HepG2 (cell line): ENCODE measurements at regions not wholly inside any gene's neighbourhood (a gene's known extent, or its start where the extent isn't known, plus 50 kb on each side); places are given as distances from the start of the nearest gene placed in this dataset.
A peak's percentile ranks its signal among the peaks of the same experiment; 100 is the strongest.

Source experiments
- AHR ChIP-seq: IDR thresholded peaks from 2 replicates; pipeline ENCODE4 v1.6.1; 2018; ENCODE audit warnings: missing genetic modification reagents, missing compliant biosample characterization
- CHD4 ChIP-seq: fragments of 200-600 bp; sonication (generic); IDR thresholded peaks from 2 replicates; pipeline ENCODE4 v1.7.0; 2017; ENCODE audit warnings: mild to moderate bottlenecking, low read length, borderline replicate concordance
- DDIT3 ChIP-seq: sonication (generic); formaldehyde crosslinking; IDR thresholded peaks from 2 replicates; pipeline ENCODE4 v1.4.0; 2020; ENCODE audit warnings: mild to moderate bottlenecking, missing genetic modification reagents
- ISL2 ChIP-seq: sonication (generic); formaldehyde crosslinking; IDR thresholded peaks from 2 replicates; pipeline ENCODE4 v1.5.0; 2020; ENCODE audit warnings: missing genetic modification reagents
- JUN ChIP-seq: sonication (generic); formaldehyde crosslinking; IDR thresholded peaks from 2 replicates; pipeline ENCODE4 v1.4.0; 2020; ENCODE audit warnings: mild to moderate bottlenecking, missing genetic modification reagents
- LCORL ChIP-seq, 2 experiments: fragments of 450-650 bp in 1 of 2; sonication (generic) in 1 of 2; formaldehyde crosslinking in 1 of 2; IDR thresholded peaks; 2 replicates each; pipeline versions ENCODE4 v1.5.0 to v1.6.1; 2017 to 2020; ENCODE audit warnings: antibody characterized with exemption in 1 of 2, missing genetic modification reagents in 1 of 2
- NAIF1 ChIP-seq: sonication (generic); formaldehyde crosslinking; IDR thresholded peaks from 2 replicates; pipeline ENCODE4 v1.5.0; 2020; ENCODE audit warnings: mild to moderate bottlenecking, missing genetic modification reagents, borderline replicate concordance
- PCBP1 ChIP-seq: fragments of 200-400 bp; formaldehyde crosslinking; IDR thresholded peaks from 2 replicates; pipeline ENCODE4 v1.6.1; 2017; ENCODE audit warnings: mild to moderate bottlenecking, low read depth, low read length, borderline replicate concordance
- RFXANK ChIP-seq: IDR thresholded peaks from 2 replicates; pipeline ENCODE4 v1.6.1; 2016
- TBX2 ChIP-seq: sonication (generic); formaldehyde crosslinking; IDR thresholded peaks from 2 replicates; pipeline ENCODE4 v1.5.0; 2020; ENCODE audit warnings: missing genetic modification reagents, mild to moderate bottlenecking, borderline replicate concordance
- TFDP1 ChIP-seq: IDR thresholded peaks from 2 replicates; pipeline ENCODE4 v1.6.1; 2016; ENCODE audit warnings: missing compliant biosample characterization, missing genetic modification reagents, borderline replicate concordance
- U2AF2 ChIP-seq: fragments of 200-400 bp; formaldehyde crosslinking; IDR thresholded peaks from 2 replicates; pipeline ENCODE4 v1.6.1; 2017; ENCODE audit warnings: low read depth, mild to moderate bottlenecking, low read length
- XRCC5 ChIP-seq: fragments of 200-400 bp; formaldehyde crosslinking; optimal IDR thresholded peaks from 2 replicates; pipeline ENCODE3; 2017; ENCODE audit warnings: mild to moderate bottlenecking, low read length
- ZFAT ChIP-seq: sonication (generic); formaldehyde crosslinking; conservative IDR thresholded peaks from 2 replicates; pipeline ENCODE4 v1.8.1; 2023; ENCODE audit warnings: missing genetic modification reagents, inconsistent platforms
- ZKSCAN1 ChIP-seq: fragments of 150-350 bp; IDR thresholded peaks from 2 replicates; pipeline ENCODE4 v1.6.1; 2014; ENCODE audit warnings: low read length
- ZNF260 ChIP-seq: sonication (generic); formaldehyde crosslinking; IDR thresholded peaks from 2 replicates; pipeline ENCODE4 v1.4.0; 2020; ENCODE audit warnings: missing genetic modification reagents, low read depth, mild to moderate bottlenecking, borderline replicate concordance
- ZNF280D ChIP-seq: sonication (generic); formaldehyde crosslinking; IDR thresholded peaks from 2 replicates; pipeline ENCODE4 v1.5.1; 2020; ENCODE audit warnings: mild to moderate bottlenecking, missing genetic modification reagents
- ZNF616 ChIP-seq: sonication (generic); formaldehyde crosslinking; IDR thresholded peaks from 2 replicates; pipeline ENCODE4 v1.5.0; 2020; ENCODE audit warnings: low read depth, mild to moderate bottlenecking, missing genetic modification reagents
- ZNF75D ChIP-seq: sonication (generic); formaldehyde crosslinking; IDR thresholded peaks from 2 replicates; pipeline ENCODE4 v1.8.1; 2023; ENCODE audit warnings: missing genetic modification reagents, mild to moderate bottlenecking, borderline replicate concordance
- ZNF816 ChIP-seq: sonication (generic); formaldehyde crosslinking; IDR thresholded peaks from 2 replicates; pipeline ENCODE4 v1.8.0; 2022; ENCODE audit warnings: missing genetic modification reagents, mild to moderate bottlenecking, borderline replicate concordance
- ZSCAN20 ChIP-seq: sonication (generic); formaldehyde crosslinking; IDR thresholded peaks from 2 replicates; pipeline ENCODE4 v1.4.0; 2020; ENCODE audit warnings: missing genetic modification reagents, mild to moderate bottlenecking, borderline replicate concordance
- TF ChIP-seq, protein P1 (sequence below): sonication (generic); formaldehyde crosslinking; conservative IDR thresholded peaks from 2 replicates; pipeline ENCODE4 v1.4.0; 2020; ENCODE audit warnings: mild to moderate bottlenecking, missing genetic modification reagents, moderate library complexity

DNA sequence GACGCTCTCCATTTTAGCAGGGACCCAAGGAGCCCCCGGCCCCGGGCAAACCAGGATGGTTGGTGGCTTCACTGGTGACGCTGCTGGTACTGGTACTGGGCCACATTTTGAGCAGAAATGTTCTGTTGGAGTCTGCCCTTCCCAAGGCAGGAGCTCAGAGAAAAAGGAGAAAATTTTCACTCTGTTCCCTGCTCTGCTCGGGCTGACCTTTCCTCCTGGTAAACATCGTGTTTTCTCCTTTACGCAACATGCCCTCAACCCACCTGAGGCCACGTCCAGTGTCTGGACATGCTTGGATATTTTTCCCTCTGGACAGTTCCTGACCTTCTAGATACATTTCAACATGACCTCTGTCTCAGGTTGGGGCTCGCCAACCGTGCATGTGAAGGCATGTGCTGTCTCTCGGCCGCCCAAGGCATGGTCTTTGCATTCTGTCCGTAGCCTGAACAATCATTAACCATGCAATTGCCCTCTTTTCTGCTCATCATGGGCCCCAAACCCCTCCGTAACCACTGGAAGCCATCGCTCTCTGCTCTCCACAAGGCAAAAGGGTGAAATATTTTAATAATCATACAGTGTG, 115.2 kb upstream of the PEG3 start (continued):
- no peak for TF ChIP-seq LCORL (IDR thresholded peaks at IDR 0.05)
- TF ChIP-seq LCORL (CRISPR knock-in tag; IDR thresholded peaks at IDR 0.05) = peak; percentile 92
- peak; percentile 64; the same call in 1 of the 2 replicates for TF ChIP-seq RFXANK (CRISPR knock-in tag)
- no peak for TF ChIP-seq PCBP1
- TF ChIP-seq ZNF75D (CRISPR knock-in tag) = no peak
- no peak for TF ChIP-seq ZSCAN20 (CRISPR knock-in tag)
- TF ChIP-seq, protein P1, sequence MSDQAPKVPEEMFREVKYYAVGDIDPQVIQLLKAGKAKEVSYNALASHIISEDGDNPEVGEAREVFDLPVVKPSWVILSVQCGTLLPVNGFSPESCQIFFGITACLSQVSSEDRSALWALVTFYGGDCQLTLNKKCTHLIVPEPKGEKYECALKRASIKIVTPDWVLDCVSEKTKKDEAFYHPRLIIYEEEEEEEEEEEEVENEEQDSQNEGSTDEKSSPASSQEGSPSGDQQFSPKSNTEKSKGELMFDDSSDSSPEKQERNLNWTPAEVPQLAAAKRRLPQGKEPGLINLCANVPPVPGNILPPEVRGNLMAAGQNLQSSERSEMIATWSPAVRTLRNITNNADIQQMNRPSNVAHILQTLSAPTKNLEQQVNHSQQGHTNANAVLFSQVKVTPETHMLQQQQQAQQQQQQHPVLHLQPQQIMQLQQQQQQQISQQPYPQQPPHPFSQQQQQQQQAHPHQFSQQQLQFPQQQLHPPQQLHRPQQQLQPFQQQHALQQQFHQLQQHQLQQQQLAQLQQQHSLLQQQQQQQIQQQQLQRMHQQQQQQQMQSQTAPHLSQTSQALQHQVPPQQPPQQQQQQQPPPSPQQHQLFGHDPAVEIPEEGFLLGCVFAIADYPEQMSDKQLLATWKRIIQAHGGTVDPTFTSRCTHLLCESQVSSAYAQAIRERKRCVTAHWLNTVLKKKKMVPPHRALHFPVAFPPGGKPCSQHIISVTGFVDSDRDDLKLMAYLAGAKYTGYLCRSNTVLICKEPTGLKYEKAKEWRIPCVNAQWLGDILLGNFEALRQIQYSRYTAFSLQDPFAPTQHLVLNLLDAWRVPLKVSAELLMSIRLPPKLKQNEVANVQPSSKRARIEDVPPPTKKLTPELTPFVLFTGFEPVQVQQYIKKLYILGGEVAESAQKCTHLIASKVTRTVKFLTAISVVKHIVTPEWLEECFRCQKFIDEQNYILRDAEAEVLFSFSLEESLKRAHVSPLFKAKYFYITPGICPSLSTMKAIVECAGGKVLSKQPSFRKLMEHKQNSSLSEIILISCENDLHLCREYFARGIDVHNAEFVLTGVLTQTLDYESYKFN = peak; percentile 98
- peak; percentile 80; the same call in 1 of the 2 replicates for TF ChIP-seq ZNF816 (CRISPR knock-in tag)
- TF ChIP-seq ISL2 = peak; percentile 94
- TF ChIP-seq U2AF2 = no peak
- TF ChIP-seq DDIT3 (CRISPR knock-in tag) = no peak
- no peak for TF ChIP-seq ZNF260
- peak; percentile 85 for TF ChIP-seq XRCC5
- peak; percentile 52; the same call in 1 of the 2 replicates for TF ChIP-seq NAIF1 (CRISPR knock-in tag)
- TF ChIP-seq TFDP1 (CRISPR knock-in tag) = peak; percentile 95
- no peak for TF ChIP-seq ZFAT
- TF ChIP-seq CHD4 = no peak; the same call in 1 of the 2 replicates
- TF ChIP-seq ZNF616 = peak; percentile 90
- 0 out of 2 replicates have a peak, but pooled peaks have one; percentile 16 for TF ChIP-seq ZKSCAN1
- TF ChIP-seq JUN (CRISPR knock-in tag) = peak; percentile 76; the same call in 1 of the 2 replicates
- TF ChIP-seq ZNF280D (CRISPR knock-in tag) = peak; percentile 96
- TF ChIP-seq TBX2 (CRISPR knock-in tag) = peak; percentile 97
- peak; percentile 97 for TF ChIP-seq AHR (CRISPR knock-in tag)
